ENCODE measurements at regions not wholly inside any gene's neighbourhood (a gene's known extent, or its start where the extent isn't known, plus 50 kb on each side); places are given as distances from the start of the nearest gene placed in this dataset.

DNA sequence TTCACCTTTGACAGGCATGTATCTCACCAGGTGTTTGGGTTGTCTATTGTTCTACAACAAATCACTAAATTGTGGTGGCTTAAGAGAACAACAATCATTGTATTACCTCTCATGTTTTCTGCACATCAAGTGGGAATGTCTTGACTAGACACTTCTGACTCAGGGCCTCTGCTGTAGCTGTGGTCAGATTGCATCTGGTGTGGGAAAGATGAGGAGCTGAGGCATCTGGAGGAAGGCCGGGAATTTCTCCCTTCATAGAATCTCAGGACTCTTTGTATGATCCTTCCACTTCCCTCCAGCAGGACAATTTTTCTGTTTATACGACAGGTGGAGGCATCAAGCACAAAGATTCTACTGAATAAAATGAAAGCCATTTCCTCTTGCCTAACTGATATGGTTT, 511.8 kb upstream of the NBEA start:
- Histone ChIP-seq H3K4me1 (ENCODE audit: control insufficient read depth in 1 of 2, insufficient read depth in 2 of 2, low read length in 2 of 2) (peaks cover 0 to 3% of the 10 kb centered on the region in 2 experiments; a peak in 2 of 4 replicates), H3K36me3 (ENCODE audit: control insufficient read depth in 1 of 2, insufficient read depth in 2 of 2, low read length in 2 of 2) (no peaks in the 10 kb centered on the region), H3K9ac (ENCODE audit: low read length) (no peak overlapping the region), H3K79me2 (ENCODE audit: insufficient read depth, low read length) (no peaks in the 10 kb centered on the region), H2AFZ (ENCODE audit: low read depth, low read length, poor library complexity, severe bottlenecking) (no peak overlapping the region), H4K20me1 (ENCODE audit: insufficient read depth) (no peaks in the 10 kb centered on the region), H3K4me3 (replicated peaks in 1 of 2; ENCODE audit: low read depth in 1 of 2, low read length in 2 of 2) (no peak overlapping the region), H3K4me2 (ENCODE audit: low read length) (no peak overlapping the region), H3K27ac (ENCODE audit: low read depth, low read length) (no peak overlapping the region), H3K9me2 (ENCODE audit: insufficient read depth) (no peaks in the 10 kb centered on the region), H3K9me3 (ENCODE audit: control insufficient read depth in 1 of 2, insufficient read depth in 1 of 2, low read depth in 1 of 2, low read length in 2 of 2) (no peaks in the 10 kb centered on the region), H3K27me3 (ENCODE audit: insufficient read depth, low read length) (no peaks in the 10 kb centered on the region)
- ChIA-PET POLR2A (no interaction called here), CTCF (no interaction called here), RAD21 (ENCODE audit: low non-redundant PET in 1 of 2, low total read pairs in 2 of 2, uncharacterized antibody in 2 of 2, unreplicated experiment in 2 of 2) (no interaction called here)
- TF ChIP-seq EZH2phosphoT487 (IDR thresholded peaks at IDR 0.05; ENCODE audit: borderline replicate concordance) (no peak), YY1 (IDR thresholded peaks at IDR 0.05; ENCODE audit: extremely low read depth, insufficient replicate concordance, low read depth, low read length) (no peak), SIN3A (IDR thresholded peaks at IDR 0.05; ENCODE audit: low read depth) (no peak), ZFX (IDR thresholded peaks at IDR 0.05) (no peak), ZNF274 (IDR thresholded peaks at IDR 0.05; ENCODE audit: low read depth, low read length) (no peak), POLR2A (IDR thresholded peaks at IDR 0.05; ENCODE audit: borderline replicate concordance, extremely low read depth, insufficient read depth, insufficient read length) (no peak), SRF (IDR thresholded peaks at IDR 0.05; ENCODE audit: low read depth) (no peak), JUND (IDR thresholded peaks at IDR 0.05) (no peak), FOSL1 (IDR thresholded peaks at IDR 0.05; ENCODE audit: low read depth) (no peak), RAD21 (IDR thresholded peaks at IDR 0.05; ENCODE audit: low read depth) (no peak), SP1 (IDR thresholded peaks at IDR 0.05; ENCODE audit: low read depth) (no peak), EGR1 (IDR thresholded peaks at IDR 0.05; ENCODE audit: low read depth) (no peak), EZH2 (IDR thresholded peaks at IDR 0.05) (no peak)
- TF ChIP-seq, protein P1, sequence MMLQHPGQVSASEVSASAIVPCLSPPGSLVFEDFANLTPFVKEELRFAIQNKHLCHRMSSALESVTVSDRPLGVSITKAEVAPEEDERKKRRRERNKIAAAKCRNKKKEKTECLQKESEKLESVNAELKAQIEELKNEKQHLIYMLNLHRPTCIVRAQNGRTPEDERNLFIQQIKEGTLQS (IDR thresholded peaks at IDR 0.05), result no peak
- TF ChIP-seq, protein P2, sequence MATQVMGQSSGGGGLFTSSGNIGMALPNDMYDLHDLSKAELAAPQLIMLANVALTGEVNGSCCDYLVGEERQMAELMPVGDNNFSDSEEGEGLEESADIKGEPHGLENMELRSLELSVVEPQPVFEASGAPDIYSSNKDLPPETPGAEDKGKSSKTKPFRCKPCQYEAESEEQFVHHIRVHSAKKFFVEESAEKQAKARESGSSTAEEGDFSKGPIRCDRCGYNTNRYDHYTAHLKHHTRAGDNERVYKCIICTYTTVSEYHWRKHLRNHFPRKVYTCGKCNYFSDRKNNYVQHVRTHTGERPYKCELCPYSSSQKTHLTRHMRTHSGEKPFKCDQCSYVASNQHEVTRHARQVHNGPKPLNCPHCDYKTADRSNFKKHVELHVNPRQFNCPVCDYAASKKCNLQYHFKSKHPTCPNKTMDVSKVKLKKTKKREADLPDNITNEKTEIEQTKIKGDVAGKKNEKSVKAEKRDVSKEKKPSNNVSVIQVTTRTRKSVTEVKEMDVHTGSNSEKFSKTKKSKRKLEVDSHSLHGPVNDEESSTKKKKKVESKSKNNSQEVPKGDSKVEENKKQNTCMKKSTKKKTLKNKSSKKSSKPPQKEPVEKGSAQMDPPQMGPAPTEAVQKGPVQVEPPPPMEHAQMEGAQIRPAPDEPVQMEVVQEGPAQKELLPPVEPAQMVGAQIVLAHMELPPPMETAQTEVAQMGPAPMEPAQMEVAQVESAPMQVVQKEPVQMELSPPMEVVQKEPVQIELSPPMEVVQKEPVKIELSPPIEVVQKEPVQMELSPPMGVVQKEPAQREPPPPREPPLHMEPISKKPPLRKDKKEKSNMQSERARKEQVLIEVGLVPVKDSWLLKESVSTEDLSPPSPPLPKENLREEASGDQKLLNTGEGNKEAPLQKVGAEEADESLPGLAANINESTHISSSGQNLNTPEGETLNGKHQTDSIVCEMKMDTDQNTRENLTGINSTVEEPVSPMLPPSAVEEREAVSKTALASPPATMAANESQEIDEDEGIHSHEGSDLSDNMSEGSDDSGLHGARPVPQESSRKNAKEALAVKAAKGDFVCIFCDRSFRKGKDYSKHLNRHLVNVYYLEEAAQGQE (IDR thresholded peaks at IDR 0.05; ENCODE audit: low read depth), result no peak
- TF ChIP-seq, protein P3, sequence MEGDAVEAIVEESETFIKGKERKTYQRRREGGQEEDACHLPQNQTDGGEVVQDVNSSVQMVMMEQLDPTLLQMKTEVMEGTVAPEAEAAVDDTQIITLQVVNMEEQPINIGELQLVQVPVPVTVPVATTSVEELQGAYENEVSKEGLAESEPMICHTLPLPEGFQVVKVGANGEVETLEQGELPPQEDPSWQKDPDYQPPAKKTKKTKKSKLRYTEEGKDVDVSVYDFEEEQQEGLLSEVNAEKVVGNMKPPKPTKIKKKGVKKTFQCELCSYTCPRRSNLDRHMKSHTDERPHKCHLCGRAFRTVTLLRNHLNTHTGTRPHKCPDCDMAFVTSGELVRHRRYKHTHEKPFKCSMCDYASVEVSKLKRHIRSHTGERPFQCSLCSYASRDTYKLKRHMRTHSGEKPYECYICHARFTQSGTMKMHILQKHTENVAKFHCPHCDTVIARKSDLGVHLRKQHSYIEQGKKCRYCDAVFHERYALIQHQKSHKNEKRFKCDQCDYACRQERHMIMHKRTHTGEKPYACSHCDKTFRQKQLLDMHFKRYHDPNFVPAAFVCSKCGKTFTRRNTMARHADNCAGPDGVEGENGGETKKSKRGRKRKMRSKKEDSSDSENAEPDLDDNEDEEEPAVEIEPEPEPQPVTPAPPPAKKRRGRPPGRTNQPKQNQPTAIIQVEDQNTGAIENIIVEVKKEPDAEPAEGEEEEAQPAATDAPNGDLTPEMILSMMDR (IDR thresholded peaks at IDR 0.05 in 2 of 3, conservative IDR thresholded peaks at IDR 0.05 in 1 of 3; ENCODE audit: borderline replicate concordance in 1 of 3, insufficient read depth in 1 of 3, low read depth in 2 of 3, low read length in 2 of 3), result no peak
- TF ChIP-seq, protein P4, sequence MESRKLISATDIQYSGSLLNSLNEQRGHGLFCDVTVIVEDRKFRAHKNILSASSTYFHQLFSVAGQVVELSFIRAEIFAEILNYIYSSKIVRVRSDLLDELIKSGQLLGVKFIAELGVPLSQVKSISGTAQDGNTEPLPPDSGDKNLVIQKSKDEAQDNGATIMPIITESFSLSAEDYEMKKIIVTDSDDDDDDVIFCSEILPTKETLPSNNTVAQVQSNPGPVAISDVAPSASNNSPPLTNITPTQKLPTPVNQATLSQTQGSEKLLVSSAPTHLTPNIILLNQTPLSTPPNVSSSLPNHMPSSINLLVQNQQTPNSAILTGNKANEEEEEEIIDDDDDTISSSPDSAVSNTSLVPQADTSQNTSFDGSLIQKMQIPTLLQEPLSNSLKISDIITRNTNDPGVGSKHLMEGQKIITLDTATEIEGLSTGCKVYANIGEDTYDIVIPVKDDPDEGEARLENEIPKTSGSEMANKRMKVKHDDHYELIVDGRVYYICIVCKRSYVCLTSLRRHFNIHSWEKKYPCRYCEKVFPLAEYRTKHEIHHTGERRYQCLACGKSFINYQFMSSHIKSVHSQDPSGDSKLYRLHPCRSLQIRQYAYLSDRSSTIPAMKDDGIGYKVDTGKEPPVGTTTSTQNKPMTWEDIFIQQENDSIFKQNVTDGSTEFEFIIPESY (IDR thresholded peaks at IDR 0.05; ENCODE audit: extremely low read depth, insufficient replicate concordance, low read length), result no peak
- TF ChIP-seq, protein P5, sequence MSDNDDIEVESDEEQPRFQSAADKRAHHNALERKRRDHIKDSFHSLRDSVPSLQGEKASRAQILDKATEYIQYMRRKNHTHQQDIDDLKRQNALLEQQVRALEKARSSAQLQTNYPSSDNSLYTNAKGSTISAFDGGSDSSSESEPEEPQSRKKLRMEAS (IDR thresholded peaks at IDR 0.05), result no peak
- no peak for DNase-seq (ENCODE audit: low read depth, low spot score)
- no peak for ATAC-seq
- intact Hi-C loops (cut with micrococcal nuclease), result no loop called here
- BruUV-seq (replicated peaks), result no TSS peak
